Amniotic stem cell (primary cell): ENCODE measurements at regions not wholly inside any gene's neighbourhood (a gene's known extent, or its start where the extent isn't known, plus 50 kb on each side); places are given as distances from the start of the nearest gene placed in this dataset.
"Not testable (repeated sequence)": the region's sequence is repeated elsewhere in the genome, so short reads cannot be mapped to it uniquely, and the experiment has no call there.

Experiments
- DNase-seq: peaks from one replicate; lab custom pipeline; 2025; lab: John Stamatoyannopoulos, UW

DNA sequence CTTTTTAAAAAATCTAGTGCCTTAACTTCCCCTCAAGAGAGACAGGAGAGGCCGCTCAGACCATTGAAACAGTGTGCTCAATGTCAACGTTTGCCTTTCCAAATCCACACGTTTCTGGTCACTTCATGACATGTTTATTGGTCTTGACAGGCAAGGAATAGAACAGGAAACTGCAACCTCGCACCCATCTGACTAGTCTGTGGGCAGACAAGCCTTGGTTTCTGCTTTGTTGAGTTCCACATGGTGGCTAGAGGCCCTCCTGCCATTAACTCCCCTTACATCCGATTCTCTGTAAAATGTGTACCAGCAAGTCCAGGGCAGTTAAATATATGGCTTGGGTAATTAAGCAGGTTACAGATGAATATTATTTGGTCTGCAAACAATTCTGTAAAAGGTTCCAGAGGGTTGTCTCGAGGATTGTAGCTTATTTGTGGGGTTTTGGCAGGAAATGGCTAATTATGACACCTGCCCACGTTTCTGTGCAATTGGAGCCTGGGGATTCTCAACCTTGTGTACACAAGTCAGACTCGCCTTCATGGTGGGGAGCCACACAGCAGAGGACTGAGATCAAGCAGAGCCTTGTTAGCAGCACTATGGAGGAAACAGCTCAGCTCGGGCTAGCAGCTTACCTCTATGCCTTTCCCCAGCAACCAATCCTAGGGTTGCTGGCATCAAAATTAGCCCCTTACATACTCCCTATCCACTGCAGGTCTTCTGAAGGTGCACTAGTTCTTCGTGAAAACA is 317.5 kb upstream of the IGF1R start:
- DNase-seq, result no peak

DNA sequence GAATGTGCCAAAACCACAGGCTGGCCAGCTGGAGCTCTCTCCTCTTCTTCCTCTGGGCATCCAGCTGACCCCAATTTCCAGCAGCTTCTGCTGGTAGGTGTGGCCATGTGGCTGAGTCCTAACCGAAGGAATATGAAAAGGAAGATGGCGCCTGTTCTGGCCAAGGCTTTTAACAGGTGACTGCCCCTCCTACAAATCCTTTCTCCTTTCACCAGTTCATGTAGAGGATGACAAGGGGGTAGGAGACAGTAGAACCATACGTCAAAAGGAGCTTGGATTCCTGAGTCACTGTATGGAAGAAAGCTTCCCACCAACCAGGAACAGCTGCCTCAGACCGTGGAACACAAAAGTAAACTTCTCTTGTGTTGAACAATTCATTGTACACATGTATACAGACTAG is 316.7 kb upstream of the IGF1R start:
- DNase-seq, result no peak

DNA sequence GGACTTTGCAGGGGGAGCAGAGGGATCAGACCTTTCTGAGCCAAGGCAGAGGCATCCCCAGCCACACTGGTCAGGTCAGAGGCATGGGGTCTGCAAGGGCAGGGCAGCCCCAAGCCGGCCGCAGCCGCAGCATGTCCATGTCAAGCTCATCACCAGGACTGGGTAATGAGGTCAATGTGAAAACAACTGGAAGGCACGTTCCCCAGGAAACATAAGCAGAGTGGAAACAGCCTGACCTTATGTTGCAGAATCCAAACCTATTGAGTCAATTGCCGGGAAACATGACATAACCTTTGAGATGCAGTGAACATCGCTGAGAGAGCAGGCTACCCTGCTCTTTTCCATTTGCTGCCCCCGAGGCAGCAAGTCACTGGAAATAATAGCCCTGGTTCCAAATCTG is 315.1 kb upstream of the IGF1R start:
- no peak for DNase-seq

DNA sequence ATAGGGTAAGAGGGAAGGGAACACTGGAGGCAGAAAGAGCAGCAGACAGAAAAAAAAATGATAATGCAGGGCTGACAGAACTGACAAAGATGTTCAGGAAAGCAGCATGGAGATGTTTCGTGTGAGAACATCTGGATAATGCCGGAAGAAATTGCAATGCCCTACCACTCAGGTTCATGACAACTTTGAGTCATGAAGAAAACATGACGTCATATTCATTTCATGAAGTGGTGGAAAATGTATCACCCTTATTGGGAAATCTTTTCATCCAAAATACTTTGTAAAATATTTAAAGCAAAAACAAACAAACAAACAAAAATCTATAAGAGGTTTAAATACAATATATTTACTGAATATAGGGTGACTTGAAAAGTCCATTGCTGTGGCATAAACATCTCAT is 305.4 kb upstream of the IGF1R start:
- no peak for DNase-seq

DNA sequence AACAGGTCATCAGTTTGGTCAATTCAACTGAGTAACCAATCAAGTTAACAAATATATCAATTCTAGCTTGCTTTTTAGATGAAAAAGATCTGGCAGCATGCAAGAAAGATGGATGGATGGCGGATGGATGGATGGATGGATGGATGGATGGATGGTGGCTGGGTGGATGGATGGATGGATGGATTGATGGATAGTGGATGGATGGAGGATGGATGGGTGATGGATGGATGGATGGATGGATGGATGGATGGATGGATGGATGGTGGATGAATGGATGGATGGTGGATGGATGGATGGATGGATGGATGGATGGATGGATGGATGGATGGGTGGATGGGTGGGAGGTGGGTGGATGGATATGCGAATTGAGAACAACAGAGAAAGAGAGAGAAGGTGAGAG is 303.7 kb upstream of the IGF1R start:
- DNase-seq, result no peak

DNA sequence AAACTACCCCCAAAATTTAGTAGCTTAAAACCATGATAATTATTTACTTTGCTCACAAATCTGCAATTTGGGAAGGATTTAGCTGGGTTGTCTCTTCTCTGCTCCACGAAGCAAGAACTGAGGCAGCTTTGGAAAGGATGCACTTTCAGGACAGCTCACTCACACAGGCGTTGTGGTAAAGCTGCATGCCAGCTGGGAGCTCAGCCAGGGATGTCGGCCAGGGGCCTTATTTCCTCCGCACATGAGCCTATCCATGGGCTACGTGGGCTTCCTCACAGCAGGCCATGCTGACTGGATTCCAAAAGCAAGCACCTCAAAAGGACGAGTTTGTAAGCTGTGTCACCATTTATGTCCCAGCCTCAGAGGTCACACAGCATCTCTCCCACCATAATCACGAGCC is 301.3 kb upstream of the IGF1R start:
- DNase-seq, result no peak

DNA sequence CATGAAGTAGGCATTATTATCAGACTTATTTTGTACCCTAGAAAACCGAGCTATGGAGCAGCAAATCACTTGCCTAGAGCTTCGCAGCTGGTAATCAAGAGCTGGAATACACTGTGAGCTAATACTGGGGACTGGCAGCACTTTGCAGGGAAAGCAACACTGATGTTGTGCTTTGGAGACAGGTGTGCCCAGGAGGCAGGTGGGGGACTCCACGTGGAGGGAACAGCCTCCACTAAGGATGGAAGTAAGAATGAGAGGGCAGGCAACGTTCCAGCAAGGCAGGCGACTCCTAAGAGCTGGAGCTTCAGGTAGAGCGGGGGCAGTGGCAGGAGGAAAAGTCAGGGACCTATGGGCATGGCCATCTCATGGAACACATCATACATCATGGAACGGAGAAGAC is 300.5 kb upstream of the IGF1R start:
- no peak for DNase-seq

DNA sequence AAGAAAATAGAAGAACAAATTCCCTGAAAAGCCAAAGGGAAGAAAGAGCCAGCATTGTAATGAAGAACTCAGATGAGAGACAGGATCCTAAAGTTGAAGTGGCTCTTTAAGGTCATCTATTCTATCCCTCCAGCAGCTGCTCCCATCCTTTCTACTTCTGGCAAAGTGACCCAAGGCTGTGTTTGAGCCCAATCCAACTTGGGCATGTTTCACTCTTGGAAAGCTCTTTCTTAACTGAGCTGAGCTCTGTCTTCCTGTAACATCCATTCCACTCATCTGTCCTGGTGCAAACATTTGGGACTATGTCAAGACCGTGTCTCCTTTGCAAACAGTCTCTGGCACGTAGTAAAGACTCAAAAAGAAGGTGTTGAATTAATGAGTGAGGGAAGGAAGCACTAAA is 298.1 kb upstream of the IGF1R start:
- no peak for DNase-seq

DNA sequence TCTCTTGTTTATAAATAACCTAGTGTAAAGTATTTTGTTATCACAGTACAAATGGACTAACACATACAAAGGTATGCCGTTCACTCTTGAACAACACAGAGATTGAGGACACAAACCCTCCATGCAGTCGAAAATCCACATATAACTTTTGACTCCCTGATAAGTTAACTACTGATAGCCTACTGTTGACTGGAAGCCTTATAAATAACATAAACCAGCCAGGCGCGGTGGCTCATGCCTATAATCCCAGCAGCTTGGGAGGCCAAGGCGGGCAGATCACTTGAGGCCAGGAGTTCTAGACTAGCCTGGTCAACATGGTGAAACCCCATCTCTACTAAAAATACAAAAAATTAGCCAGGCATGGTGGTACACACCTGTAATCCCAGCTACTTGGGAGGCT is 290.1 kb upstream of the IGF1R start:
- DNase-seq, result not testable (repeated sequence)

DNA sequence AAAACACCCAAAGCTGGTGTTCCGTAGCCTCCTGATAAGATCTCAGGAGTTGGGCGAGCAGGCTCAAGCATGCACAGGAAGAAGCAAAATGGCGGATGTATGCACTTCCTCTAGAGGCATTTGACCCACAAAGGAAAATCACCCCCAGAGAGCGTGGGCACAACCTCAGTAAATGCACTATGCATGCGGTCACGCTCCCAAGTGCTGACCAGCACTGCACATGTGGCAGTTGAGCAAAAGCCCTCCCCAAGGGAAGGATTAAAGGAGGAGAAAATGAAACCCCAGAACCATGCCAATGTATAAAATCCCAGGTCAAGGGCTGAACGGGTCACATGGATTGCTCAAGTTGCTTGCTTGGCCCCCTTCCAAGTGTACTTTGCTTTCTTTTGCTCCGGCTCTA is 289.4 kb upstream of the IGF1R start:
- no peak for DNase-seq

DNA sequence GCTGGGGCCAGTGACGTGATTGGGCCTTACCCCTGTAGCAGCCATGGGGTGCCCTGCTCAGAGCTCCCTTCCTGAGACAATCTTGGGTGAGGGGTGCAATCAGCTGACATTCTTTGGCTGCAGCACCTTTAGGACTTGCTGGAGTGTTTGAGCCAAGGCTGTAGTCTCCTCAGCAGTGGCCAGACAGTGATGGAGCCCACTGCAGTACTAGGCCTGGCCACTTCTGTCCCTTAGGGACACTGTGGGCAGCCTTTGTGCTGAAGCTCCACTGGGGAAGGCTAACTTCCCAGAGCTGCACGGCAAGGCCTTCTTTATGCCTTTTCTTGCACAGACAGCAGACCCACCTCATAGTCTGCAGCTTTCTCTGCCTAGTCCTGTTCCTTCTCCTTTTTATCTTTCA is 284.9 kb upstream of the IGF1R start:
- DNase-seq, result no peak

DNA sequence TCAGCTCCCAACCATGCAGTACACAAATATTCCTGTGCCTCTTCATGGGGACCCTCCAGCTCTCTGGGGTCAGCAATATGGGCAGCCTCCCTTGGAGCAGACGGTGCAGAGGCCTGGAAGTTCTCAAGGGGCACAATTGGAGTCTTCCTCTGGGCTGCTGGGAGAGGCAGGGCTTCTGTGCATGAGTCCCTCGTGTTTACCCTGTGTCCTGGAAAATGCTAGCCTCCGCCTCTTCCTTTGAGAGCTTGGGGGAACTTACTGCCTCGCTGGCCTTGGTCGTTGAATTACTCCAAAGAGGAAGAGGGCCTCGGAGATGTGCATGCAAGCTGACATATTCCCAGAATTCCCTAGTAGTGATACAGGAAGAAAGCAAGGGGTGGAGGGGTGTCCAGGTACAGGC is 284.4 kb upstream of the IGF1R start:
- no peak for DNase-seq

DNA sequence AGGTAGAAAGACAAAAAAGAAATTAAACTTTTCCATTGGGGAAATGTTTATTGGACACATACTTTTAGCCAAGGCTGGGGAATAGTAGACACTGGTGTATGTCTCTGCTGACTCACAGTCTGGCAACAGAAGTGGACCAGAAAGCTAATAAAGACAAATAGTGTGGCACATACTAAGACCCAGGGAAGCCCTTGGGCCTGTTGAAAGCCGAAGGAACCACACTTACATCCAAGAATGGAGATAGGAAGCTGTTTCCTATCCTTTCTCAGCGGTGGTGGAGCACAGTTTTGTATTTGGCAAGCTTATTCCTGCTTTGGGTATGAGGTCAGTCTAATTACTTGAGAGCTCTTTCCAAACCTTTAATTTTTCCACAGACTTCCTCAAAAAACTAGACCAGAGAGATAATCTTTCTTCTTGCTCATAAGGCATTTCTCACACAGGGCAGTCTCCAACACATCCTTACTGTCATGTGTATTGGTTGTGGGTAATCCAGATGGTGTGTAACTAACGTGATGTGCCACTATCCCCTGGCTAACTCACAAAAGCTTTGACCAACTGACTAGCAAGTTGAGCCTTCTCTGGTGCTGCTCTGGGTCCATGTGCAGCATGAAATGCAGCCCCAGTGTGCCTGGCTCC is 279.1 kb upstream of the IGF1R start:
- no peak for DNase-seq

DNA sequence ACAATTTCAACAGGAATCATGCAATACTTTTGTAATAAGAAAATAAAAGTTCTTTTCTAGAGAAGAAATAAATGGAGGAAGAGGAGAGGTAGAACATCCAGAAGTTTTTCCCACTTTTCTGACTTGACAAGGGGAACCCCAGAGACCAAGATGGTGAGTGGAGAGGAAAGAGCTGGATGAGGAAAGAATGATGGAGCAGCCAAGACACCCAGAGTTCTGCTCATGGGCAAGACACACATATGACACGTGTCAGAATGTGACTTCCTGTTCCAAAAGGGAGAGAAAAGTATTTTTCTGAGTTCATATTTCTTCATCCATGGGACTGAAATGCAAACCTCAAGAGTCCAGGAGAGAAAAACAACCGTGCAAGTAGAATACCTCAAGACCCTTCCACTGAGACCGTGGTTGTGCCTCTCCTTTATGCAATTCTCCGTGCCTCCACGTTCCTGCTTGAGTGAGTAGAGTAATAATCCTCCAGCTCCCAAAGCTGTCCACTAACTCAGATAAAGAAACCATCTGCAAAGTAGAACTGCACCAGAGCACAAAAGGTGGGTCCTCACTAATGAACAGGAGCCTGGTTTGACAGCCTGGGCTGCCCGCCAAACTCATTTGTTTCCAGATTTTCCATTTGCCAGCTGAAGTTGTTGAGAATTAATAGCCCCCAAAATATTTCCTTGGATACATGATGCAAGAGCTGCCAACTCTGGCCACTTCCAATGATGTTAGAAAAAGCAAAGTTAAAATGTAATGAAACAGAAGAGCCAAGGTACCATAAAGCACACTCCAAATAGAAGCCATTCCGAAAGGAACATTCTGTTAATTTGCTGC is 272.6 kb upstream of the IGF1R start:
- DNase-seq, result no peak

DNA sequence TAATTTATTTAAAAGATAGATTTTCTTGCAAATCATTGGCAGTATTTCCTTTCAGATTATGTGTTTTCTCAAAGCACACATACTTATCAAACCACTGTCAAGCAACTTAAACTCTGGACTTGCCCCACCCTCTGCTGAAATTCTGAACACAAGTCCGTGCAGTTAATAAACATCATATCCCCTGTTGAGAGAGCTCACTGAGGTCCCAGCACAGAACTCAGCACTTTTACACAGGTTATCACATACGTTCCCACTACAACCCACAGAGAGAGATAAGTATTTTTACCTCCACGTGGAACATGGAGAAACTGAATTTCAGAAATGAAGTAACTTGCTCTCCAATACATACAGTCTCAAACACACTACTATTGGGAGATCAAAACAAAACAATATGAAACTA is 267.6 kb upstream of the IGF1R start:
- DNase-seq, result no peak

DNA sequence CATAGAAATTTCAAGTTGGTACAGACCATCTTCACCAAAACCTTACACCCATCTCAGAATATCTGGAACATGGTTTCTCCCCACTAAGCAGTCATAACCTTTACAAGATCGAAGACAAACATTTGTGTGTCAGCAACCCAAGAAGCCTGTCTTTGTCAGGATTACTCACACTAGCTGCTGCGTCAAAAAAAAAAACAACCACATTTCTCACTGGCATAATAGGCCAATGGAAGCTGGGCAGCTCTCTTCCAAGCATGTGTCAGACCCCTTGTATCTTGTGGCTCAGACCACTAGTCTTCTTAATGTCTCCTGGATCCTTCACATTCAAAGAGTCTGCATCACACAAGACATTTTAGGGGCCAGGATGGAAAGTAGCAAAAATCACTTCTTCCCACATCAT is 266.9 kb upstream of the IGF1R start:
- no peak for DNase-seq

DNA sequence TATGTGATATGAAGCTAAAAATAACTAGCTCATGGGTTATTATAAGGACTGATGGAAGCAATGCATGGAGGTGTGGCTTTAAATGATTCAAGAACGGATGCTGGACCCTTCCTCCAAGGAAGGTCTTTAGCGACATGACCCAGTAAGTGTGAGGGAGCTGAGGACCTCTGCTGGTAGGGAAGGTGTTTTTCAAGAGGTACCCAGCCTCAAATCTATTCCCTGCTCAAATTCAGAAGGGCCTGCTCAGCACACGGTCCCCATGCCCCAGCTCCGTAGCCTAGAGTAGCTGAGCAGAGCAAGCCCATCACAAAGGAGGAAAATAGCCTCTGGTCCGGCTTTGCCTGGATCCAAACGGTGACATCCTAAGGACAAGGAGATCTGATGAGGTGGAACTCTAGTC is 266.2 kb upstream of the IGF1R start:
- DNase-seq, result no peak

DNA sequence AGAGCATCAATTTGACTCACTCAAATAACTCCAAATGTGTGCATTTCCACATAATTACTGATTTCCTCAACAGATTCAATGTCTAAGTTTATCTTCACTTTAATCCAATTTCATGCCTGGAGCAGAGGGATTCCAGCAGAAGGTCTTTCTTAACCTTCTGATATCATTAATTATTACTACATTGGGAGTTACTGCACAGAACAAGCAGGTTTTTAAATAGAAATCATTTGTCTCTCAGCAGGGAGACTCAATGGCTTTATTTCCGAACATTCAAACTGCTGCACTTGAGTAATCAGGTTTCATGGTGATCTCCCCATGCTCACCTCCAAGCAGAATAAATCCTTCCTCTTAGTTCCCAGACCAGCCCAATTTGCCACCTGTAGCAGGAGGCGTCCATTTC is 264.8 kb upstream of the IGF1R start:
- no peak for DNase-seq

DNA sequence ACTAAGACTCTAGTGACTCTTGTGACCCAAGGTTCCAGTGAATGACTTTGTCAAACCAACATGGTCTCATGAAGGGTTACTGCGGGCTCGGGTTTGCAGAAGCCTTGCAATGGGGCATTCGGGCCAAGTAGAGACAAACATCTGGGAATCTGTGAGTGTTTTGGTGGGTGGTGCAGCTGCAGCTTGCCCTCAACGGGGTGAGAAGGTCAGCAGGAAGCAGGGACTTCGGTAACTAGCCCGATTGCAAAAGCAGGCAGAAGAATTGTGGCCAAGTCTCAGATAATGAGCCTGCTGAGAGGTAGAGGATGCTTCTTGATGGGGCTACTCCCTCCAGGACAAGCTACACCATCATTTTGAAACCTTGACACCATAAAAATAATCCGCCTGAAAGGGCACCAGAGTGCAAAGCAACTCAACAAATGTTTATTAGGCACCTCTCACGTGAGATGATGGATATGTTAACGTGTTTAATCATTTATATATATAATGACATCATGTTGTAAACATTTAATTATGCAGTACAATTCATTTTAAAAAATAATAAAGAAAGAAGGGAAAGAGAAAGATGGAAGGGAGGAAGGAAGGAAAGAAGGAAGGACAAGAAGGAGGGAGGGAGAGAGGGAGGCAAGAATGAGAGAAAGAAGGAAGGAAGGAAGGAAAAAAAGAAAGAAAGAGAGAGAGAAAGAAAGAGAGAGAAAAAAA is 263.9 kb upstream of the IGF1R start:
- no peak for DNase-seq

DNA sequence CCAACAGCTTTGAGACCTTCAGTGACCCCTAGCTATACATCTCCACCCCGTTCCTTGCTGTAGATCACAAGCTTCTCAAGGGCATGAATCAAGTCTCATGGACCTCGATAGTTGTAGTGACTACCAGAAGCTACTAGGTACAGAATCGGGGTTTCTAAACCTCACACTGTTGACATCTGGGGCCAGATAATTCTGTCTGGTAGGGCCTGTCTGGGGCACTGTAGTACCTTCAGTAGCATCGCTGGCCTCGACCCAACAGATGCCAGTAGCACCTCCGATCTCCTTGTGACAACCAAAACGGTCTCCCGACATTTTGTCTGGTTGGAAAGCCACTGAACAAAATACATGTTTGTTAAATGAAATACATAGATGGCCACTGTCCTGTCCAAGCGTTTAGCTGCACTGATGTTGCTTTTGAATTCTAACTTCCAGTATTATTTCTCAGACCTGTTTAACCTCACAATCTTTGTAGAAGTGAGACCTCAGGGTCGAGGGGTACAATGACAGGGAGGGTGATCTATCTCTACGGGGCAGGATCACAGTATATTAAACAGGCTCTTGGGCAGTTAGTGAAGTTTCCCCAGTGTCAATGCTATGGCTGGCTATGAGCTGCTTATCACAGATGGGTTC is 262.5 kb upstream of the IGF1R start:
- DNase-seq, result no peak

DNA sequence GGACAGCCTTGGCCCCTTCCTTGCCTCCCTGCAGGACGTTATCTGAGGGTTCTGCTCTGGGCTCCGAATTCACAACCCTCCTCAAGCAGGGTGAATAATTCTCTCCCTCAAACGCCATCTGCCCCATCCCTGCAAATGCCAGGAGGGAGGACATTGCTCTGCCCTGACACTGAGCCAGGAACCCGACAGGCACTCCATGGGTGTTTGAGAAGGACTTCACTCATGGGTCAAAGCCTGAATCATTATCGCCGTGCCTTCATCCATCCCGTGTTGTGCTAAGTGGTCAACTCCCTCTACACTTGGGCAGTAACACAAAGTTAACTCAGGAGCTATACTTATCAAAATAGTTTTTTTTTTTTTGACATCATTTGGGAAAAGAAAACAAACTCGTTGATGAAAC is 261.8 kb upstream of the IGF1R start:
- no peak for DNase-seq

DNA sequence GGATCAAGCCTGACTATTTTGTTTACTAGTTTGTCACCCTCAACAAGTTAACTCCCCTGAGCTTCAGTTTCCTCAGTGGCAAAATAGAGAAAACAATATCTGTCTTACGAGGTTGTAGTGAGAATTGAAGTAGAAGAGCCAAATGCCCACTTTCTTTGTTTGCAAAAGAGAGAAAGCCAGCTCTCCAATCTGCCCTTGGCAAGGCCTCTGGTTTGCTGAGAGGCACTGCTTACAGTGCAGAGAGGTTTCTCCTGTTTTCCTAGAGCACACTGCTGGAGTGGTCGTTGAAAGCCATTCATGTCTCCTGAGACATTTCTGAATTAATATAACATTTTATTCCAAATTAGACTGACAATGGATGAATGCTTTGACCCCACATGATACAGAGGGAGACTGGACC is 260.5 kb upstream of the IGF1R start:
- DNase-seq, result no peak
